ENCODE measurements at regions not wholly inside any gene's neighbourhood (a gene's known extent, or its start where the extent isn't known, plus 50 kb on each side); places are given as distances from the start of the nearest gene placed in this dataset.
A peak's percentile ranks its signal among the peaks of the same experiment; 100 is the strongest.

DNA sequence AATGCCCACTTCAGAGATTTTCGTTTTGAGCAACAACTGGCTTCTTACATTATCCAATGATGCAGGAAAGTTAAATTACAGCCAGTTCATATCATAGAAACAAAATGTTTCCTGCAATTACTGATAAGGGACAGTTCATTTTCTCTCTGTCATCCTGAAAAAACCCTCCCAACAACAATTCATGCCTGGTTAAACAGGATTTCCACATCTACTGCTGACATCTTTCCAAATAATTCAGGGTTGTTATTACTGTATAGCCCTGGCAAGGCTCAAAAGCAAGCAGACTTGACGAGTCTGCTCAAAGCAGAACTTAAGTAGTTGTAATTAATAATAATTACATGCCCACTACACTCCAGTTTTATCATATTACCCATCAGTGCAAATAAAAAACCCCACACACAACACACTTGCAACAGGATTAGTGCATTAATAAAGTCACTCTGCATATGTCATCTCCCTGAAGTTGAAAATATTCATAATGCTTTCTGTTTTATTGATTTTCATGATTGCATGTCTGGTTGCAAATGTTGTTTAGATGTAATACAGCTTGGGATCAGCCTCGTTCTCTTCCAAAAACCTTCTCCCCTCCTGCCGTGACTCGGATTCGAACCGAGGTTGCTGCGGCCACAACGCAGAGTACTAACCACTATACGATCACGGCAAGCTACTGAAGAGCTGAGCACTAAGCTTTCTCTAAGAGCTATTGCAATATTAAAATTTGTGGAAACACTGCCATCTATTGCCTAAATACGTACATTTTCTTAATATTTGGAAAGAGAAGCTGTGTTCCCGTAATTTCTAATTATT, 119.6 kb upstream of the NFIB start:
- peak in 1 of 2 donors; percentile 22 for DNase-seq
- H3K9me3 ChIP-seq (ENCODE audit: control insufficient read depth, low read depth, low read length), result no peaks in the 10 kb centered on the region
- H3K27me3 ChIP-seq (ENCODE audit: control insufficient read depth, insufficient read depth, low read length), result no peaks in the 10 kb centered on the region
- H3K27ac ChIP-seq (ENCODE audit: low read length), result no peak overlapping the region
- no peak overlapping the region for H3K4me3 ChIP-seq (ENCODE audit: low read length)
- no peaks in the 10 kb centered on the region for H3K36me3 ChIP-seq (ENCODE audit: control insufficient read depth, insufficient read depth, low read length)
- WGBS (ENCODE audit: insufficient coverage, low lambda C conversion rate), result 50% methylated on average over 3 of the region's 13 CpGs
- no peaks in the 10 kb centered on the region for H3K4me1 ChIP-seq (ENCODE audit: control insufficient read depth, insufficient read depth, low read length)

DNA sequence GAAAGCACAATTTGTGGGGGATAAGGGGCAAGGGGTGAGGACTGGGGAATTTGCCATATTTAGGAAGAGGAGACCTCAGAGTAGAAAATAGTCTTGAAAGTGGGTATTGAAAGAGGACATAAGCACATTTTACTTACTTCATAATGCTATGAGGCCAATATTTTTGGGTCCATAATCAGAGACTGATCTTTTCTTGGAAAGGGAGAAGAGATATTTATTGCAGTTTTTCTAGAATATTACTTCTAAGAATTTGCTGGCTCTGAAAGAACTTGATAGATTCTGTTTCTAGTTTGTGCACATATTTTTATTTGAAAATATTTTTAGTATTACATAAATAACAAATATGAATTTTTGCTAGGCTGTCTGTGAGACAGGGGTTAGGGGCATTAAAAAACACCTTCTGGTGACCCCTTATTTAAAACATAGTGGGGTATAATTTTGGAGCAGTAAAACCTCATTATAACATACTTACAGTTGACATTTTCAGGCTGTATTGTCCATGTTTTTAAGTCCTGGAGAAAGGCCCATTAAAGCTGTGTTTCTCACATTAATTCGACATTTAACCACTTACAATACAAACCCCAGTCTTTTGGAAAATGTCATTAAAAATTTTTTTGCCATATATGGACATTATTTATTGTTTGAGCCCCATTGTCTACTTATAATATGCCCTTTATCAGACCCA, 118.9 kb upstream of the NFIB start:
- Histone ChIP-seq H3K4me1 (ENCODE audit: control insufficient read depth, insufficient read depth, low read length) (no peaks in the 10 kb centered on the region), H3K36me3 (ENCODE audit: control insufficient read depth, insufficient read depth, low read length) (no peaks in the 10 kb centered on the region), H3K9me3 (ENCODE audit: control insufficient read depth, low read depth, low read length) (no peaks in the 10 kb centered on the region), H3K4me3 (ENCODE audit: low read length) (no peak overlapping the region), H3K27me3 (ENCODE audit: control insufficient read depth, insufficient read depth, low read length) (no peaks in the 10 kb centered on the region), H3K27ac (ENCODE audit: low read length) (no peak overlapping the region)
- DNase-seq, result no peak
- WGBS (ENCODE audit: insufficient coverage, low lambda C conversion rate), result no CpG with 5 or more reads among the region's 1 CpG

DNA sequence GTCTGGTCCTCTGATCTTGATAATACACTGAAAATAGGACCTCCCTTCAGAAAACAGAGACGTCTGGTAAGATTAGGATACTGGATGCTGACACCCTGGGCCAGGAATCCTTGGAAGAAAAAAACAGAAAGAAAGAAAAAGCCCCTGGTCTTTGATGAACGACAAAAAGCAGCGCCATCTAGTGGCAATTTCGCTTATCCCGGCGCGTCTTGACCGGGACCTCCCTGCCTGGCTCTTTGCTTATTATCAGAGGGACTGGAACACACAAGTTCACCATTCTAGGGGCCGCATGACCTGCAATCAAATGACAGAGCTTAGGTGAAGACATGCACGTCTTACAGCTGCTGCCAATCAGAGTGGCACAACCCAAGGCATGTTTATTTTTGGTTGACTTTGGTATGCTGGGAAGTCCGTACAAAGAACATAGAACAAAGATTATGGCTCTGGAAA, 114.9 kb upstream of the NFIB start:
- Histone ChIP-seq H3K9me3 (ENCODE audit: control insufficient read depth, low read depth, low read length) (no peaks in the 10 kb centered on the region), H3K4me3 (ENCODE audit: low read length) (no peak overlapping the region), H3K27me3 (ENCODE audit: control insufficient read depth, insufficient read depth, low read length) (peaks cover 13% of the 10 kb centered on the region), H3K4me1 (ENCODE audit: control insufficient read depth, insufficient read depth, low read length) (no peaks in the 10 kb centered on the region), H3K36me3 (ENCODE audit: control insufficient read depth, insufficient read depth, low read length) (no peaks in the 10 kb centered on the region), H3K27ac (ENCODE audit: low read length) (no peak overlapping the region)
- WGBS (ENCODE audit: insufficient coverage, low lambda C conversion rate), result 0% methylated on average over 1 of the region's 11 CpGs
- DNase-seq, result peak; percentile 39 to 41

DNA sequence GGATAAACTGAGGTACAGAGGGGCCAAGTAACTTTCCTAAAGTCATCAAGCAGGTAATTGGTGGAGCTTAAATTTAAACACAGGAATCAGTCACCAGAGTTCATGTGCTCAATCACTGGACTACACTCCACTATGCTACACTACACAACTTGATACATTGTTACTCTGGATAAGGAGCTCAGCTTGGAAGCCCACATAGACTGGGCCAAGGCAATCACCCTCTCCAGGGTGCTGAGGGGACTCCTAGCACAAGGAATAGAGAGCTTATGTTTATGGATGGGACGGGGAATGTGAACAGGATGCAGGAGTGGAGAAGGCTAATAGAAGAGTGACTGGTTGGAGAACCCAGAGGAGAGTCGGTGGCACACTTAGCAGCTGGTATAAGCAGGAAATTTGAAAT, 113.5 kb upstream of the NFIB start:
- Histone ChIP-seq H3K4me3 (ENCODE audit: low read length) (no peak overlapping the region), H3K27me3 (ENCODE audit: control insufficient read depth, insufficient read depth, low read length) (peaks cover 13% of the 10 kb centered on the region), H3K4me1 (ENCODE audit: control insufficient read depth, insufficient read depth, low read length) (no peaks in the 10 kb centered on the region), H3K27ac (ENCODE audit: low read length) (no peak overlapping the region), H3K9me3 (ENCODE audit: control insufficient read depth, low read depth, low read length) (no peaks in the 10 kb centered on the region), H3K36me3 (ENCODE audit: control insufficient read depth, insufficient read depth, low read length) (no peaks in the 10 kb centered on the region)
- WGBS (ENCODE audit: insufficient coverage, low lambda C conversion rate), result 83% methylated on average over 1 of the region's 2 CpGs
- DNase-seq, result no peak

DNA sequence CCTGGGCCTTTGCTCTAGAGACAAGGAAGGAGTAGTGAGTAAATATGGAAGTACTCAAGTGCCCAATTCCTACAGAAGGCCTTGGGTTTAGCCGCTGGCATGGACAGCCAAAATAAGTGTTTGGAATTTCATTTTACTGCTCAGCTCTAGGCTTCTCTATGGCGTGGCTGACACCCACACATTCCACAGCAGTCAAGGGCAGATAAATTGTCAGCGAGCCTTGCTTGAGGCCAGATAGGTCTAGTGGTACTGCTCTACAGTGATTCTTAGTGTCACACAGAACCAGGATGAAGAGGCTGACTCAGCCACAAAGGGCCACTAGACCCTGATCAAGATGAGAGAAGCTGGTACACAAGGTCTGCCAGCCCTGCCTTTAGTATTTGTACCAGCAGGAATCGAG, 111.0 kb upstream of the NFIB start:
- Histone ChIP-seq H3K27me3 (ENCODE audit: control insufficient read depth, insufficient read depth, low read length) (peaks cover 13% of the 10 kb centered on the region), H3K4me3 (ENCODE audit: low read length) (no peak overlapping the region), H3K27ac (ENCODE audit: low read length) (no peak overlapping the region), H3K9me3 (ENCODE audit: control insufficient read depth, low read depth, low read length) (no peaks in the 10 kb centered on the region), H3K36me3 (ENCODE audit: control insufficient read depth, insufficient read depth, low read length) (no peaks in the 10 kb centered on the region), H3K4me1 (ENCODE audit: control insufficient read depth, insufficient read depth, low read length) (no peaks in the 10 kb centered on the region)
- WGBS (ENCODE audit: insufficient coverage, low lambda C conversion rate), result no CpG with 5 or more reads among the region's 4 CpGs
- DNase-seq, result no peak

GRCh38 chr9:14424289-14424688, 110.3 kb upstream of the NFIB start:
- no peak overlapping the region for H3K27ac ChIP-seq (ENCODE audit: low read length)
- WGBS (ENCODE audit: insufficient coverage, low lambda C conversion rate), result no CpG with 5 or more reads among the region's 7 CpGs
- H3K27me3 ChIP-seq (ENCODE audit: control insufficient read depth, insufficient read depth, low read length), result peaks cover 13% of the 10 kb centered on the region
- no peaks in the 10 kb centered on the region for H3K9me3 ChIP-seq (ENCODE audit: control insufficient read depth, low read depth, low read length)
- H3K4me3 ChIP-seq (ENCODE audit: low read length), result no peak overlapping the region
- H3K4me1 ChIP-seq (ENCODE audit: control insufficient read depth, insufficient read depth, low read length), result no peaks in the 10 kb centered on the region
- no peaks in the 10 kb centered on the region for H3K36me3 ChIP-seq (ENCODE audit: control insufficient read depth, insufficient read depth, low read length)
- no peak for DNase-seq

DNA sequence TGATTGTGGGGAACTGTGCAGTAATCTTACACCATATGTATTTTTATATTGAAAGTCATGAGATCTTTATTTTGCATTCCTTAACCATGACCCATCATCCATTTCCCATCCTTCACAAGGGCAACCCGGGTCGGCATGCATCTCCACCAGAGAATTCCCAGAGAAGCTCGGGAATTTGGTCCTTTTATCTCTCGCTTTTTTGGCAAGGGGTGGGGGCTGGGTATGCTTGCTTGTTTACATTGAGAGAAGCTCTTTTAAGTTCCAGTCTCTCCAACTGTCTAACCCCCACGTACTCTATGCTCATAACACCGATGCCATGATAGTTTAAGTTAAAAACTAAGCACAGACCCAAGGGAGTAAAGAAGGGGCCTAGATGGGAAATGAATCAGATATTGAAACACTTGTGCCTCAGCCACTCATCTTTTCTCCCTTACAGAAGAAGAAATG, 109.9 kb upstream of the NFIB start:
- Histone ChIP-seq H3K27ac (ENCODE audit: low read length) (no peak overlapping the region), H3K9me3 (ENCODE audit: control insufficient read depth, low read depth, low read length) (no peaks in the 10 kb centered on the region), H3K4me3 (ENCODE audit: low read length) (no peak overlapping the region), H3K27me3 (ENCODE audit: control insufficient read depth, insufficient read depth, low read length) (peaks cover 13% of the 10 kb centered on the region), H3K36me3 (ENCODE audit: control insufficient read depth, insufficient read depth, low read length) (no peaks in the 10 kb centered on the region), H3K4me1 (ENCODE audit: control insufficient read depth, insufficient read depth, low read length) (no peaks in the 10 kb centered on the region)
- DNase-seq, result no peak
- WGBS (ENCODE audit: insufficient coverage, low lambda C conversion rate), result 50% methylated on average over 2 of the region's 6 CpGs

GRCh38 chr9:14421291-14421690, 107.3 kb upstream of the NFIB start:
- H3K27ac ChIP-seq (ENCODE audit: low read length), result no peak overlapping the region
- no peaks in the 10 kb centered on the region for H3K9me3 ChIP-seq (ENCODE audit: control insufficient read depth, low read depth, low read length)
- H3K27me3 ChIP-seq (ENCODE audit: control insufficient read depth, insufficient read depth, low read length), result peaks cover 10% of the 10 kb centered on the region
- no peak for DNase-seq
- peaks cover 2% of the 10 kb centered on the region for H3K4me1 ChIP-seq (ENCODE audit: control insufficient read depth, insufficient read depth, low read length)
- H3K36me3 ChIP-seq (ENCODE audit: control insufficient read depth, insufficient read depth, low read length), result no peaks in the 10 kb centered on the region
- no peak overlapping the region for H3K4me3 ChIP-seq (ENCODE audit: low read length)
- 60% methylated on average over 1 of the region's 1 CpG for WGBS (ENCODE audit: insufficient coverage, low lambda C conversion rate)

- no peak for DNase-seq
- 80% methylated on average over 7 of the region's 16 CpGs for WGBS (ENCODE audit: insufficient coverage, low lambda C conversion rate)
These were observed 105.3 kb upstream of the NFIB start for GRCh38 chr9:14418941-14419937.

More at GRCh38 chr9:14418941-14419937, 105.3 kb upstream of the NFIB start:
- no peaks in the 10 kb centered on the region for H3K27me3 ChIP-seq (ENCODE audit: control insufficient read depth, insufficient read depth, low read length)
- no peaks in the 10 kb centered on the region for H3K36me3 ChIP-seq (ENCODE audit: control insufficient read depth, insufficient read depth, low read length)
- H3K4me3 ChIP-seq (ENCODE audit: low read length), result no peak overlapping the region
- H3K9me3 ChIP-seq (ENCODE audit: control insufficient read depth, low read depth, low read length), result no peaks in the 10 kb centered on the region
- H3K27ac ChIP-seq (ENCODE audit: low read length), result no peak overlapping the region
- H3K4me1 ChIP-seq (ENCODE audit: control insufficient read depth, insufficient read depth, low read length), result peaks cover 2% of the 10 kb centered on the region
